ENCODE measurements at regions not wholly inside any gene's neighbourhood (a gene's known extent, or its start where the extent isn't known, plus 50 kb on each side); places are given as distances from the start of the nearest gene placed in this dataset.

DNA sequence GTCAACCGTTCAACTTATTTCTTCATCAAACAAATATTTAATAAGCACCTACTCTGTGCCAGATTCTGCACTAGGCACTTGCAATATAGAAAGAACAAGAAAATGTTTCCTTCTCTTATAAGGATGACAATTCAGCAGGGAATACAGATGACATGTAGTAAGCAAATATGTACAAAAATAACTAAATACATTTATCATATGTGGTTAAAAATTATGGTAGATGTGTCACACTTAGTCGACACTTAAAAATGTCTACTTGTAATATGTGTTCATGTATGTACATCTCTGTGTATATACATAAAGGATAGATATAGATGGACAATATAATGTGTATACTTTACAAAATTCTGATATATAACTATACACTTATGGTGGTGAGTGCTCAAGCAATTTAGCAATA lies 417.0 kb upstream of the MEF2C start:
- intact Hi-C loops (cut with micrococcal nuclease): no loop called here
- Histone ChIP-seq H3K4me1 (no peaks in the 10 kb centered on the region), H3K9me3 (replicated peaks) (no peaks in the 10 kb centered on the region), H3K27ac (replicated peaks) (no peak overlapping the region), H3K4me3 (no peak overlapping the region), H3K27me3 (ENCODE audit: low read depth) (no peaks in the 10 kb centered on the region), H3K36me3 (no peaks in the 10 kb centered on the region)
- TF ChIP-seq, protein P1, sequence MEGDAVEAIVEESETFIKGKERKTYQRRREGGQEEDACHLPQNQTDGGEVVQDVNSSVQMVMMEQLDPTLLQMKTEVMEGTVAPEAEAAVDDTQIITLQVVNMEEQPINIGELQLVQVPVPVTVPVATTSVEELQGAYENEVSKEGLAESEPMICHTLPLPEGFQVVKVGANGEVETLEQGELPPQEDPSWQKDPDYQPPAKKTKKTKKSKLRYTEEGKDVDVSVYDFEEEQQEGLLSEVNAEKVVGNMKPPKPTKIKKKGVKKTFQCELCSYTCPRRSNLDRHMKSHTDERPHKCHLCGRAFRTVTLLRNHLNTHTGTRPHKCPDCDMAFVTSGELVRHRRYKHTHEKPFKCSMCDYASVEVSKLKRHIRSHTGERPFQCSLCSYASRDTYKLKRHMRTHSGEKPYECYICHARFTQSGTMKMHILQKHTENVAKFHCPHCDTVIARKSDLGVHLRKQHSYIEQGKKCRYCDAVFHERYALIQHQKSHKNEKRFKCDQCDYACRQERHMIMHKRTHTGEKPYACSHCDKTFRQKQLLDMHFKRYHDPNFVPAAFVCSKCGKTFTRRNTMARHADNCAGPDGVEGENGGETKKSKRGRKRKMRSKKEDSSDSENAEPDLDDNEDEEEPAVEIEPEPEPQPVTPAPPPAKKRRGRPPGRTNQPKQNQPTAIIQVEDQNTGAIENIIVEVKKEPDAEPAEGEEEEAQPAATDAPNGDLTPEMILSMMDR (IDR thresholded peaks at IDR 0.05; ENCODE audit: borderline replicate concordance): no peak
- DNase-seq: no peak

DNA sequence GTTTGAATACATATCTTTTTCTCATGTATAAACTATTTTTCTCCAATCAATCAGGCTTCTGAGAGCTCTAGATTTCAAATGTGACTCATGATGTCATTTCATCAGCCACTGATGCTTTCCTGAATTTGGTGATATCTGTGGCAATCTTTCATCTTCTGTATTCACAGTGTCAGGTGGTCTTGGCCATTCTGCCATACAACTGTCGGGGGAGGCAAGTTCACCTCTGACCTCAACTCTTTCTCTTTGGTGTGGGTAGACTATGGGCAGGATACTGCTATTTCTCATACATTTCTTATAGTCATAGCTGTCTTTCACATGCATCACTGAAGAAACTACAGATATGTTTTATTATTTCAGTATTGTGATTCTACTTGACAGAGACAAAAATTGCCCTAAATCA lies 414.1 kb upstream of the MEF2C start:
- H3K4me1 ChIP-seq: no peaks in the 10 kb centered on the region
- H3K36me3 ChIP-seq: no peaks in the 10 kb centered on the region
- no peak overlapping the region for H3K27ac ChIP-seq (replicated peaks)
- H3K9me3 ChIP-seq (replicated peaks): no peaks in the 10 kb centered on the region
- DNase-seq: no peak
- H3K27me3 ChIP-seq (ENCODE audit: low read depth): no peaks in the 10 kb centered on the region
- TF ChIP-seq, protein P1 (IDR thresholded peaks at IDR 0.05; ENCODE audit: borderline replicate concordance): no peak
- H3K4me3 ChIP-seq: no peak overlapping the region
- intact Hi-C loops (cut with micrococcal nuclease): no loop called here

DNA sequence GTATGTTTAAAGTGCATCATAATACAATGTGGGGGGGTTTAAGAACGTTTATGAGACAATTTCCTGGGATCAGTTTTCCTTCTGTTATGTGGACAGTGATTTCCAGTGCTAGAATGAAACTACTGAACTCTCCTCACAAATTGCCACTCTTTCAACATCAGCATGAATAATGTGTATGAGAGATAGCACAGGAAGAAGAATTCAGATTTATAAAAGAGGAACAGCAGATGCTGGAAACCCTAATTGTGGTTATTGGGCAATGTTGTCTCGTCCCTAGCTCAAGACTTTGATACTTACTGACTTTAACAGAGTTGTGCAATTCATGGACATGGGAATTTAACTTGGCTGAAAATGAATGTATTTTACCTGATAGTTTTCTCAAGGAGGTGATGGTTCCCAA lies 410.8 kb upstream of the MEF2C start:
- no peaks in the 10 kb centered on the region for H3K9me3 ChIP-seq (replicated peaks)
- no peaks in the 10 kb centered on the region for H3K4me1 ChIP-seq
- TF ChIP-seq, protein P1 (IDR thresholded peaks at IDR 0.05; ENCODE audit: borderline replicate concordance): no peak
- no peak overlapping the region for H3K4me3 ChIP-seq
- H3K36me3 ChIP-seq: no peaks in the 10 kb centered on the region
- no peak overlapping the region for H3K27ac ChIP-seq (replicated peaks)
- no peak for DNase-seq
- no peaks in the 10 kb centered on the region for H3K27me3 ChIP-seq (ENCODE audit: low read depth)
- intact Hi-C loops (cut with micrococcal nuclease): no loop called here

DNA sequence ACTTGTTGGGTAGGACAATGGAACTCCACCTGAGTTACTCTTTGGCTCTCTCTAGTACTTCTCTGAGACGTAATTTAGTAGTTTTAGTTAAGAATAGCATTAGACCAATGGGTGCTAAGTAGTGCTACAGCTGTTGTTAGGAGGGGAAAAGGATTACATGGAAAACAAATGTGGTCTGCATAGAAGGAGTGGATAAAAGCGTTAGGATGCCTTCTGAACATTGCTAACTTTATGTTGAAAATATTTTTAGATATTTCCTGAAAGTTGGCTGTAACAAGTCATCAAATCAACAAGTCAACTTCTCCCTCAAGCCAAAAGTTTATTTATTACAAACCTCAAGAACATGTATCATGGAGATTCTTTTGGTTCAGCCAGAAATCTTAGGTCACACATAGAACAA lies 409.5 kb upstream of the MEF2C start:
- Histone ChIP-seq H3K27me3 (ENCODE audit: low read depth) (no peaks in the 10 kb centered on the region), H3K27ac (replicated peaks) (no peak overlapping the region), H3K36me3 (no peaks in the 10 kb centered on the region), H3K4me3 (no peak overlapping the region), H3K4me1 (no peaks in the 10 kb centered on the region), H3K9me3 (replicated peaks) (no peaks in the 10 kb centered on the region)
- no peak for DNase-seq
- TF ChIP-seq, protein P1 (IDR thresholded peaks at IDR 0.05; ENCODE audit: borderline replicate concordance): no peak
- intact Hi-C loops (cut with micrococcal nuclease): no loop called here

DNA sequence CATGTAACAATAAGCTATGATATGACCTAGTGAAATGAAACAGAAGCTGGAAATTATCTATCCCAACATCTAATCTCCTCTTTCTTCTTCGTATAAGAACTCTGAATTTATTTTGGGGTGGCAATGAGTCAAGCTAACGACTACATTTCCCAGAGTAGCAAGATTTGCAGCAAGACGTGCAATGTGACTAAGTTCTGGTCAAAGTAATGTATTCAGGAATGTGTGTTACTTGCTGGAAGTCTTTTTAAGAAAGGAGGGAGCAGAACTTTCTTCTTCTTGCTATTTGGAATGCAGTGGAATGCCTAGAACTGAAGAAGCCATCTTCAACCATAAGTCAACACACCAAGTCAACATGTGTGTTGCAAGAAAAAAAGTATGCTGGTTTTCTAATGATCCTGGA lies 406.6 kb upstream of the MEF2C start:
- H3K4me1 ChIP-seq: no peaks in the 10 kb centered on the region
- intact Hi-C loops (cut with micrococcal nuclease): no loop called here
- no peak overlapping the region for H3K4me3 ChIP-seq

More for the DNA sequence above, 406.6 kb upstream of the MEF2C start:
- Histone ChIP-seq H3K36me3 (no peaks in the 10 kb centered on the region), H3K9me3 (replicated peaks) (no peaks in the 10 kb centered on the region), H3K27me3 (ENCODE audit: low read depth) (no peaks in the 10 kb centered on the region), H3K27ac (replicated peaks) (no peak overlapping the region)
- DNase-seq: no peak
- TF ChIP-seq, protein P1 (IDR thresholded peaks at IDR 0.05; ENCODE audit: borderline replicate concordance): no peak

Data from left ventricle myocardium inferior (tissue), 1 donor.